ENCODE measurements at regions not wholly inside any gene's neighbourhood (a gene's known extent, or its start where the extent isn't known, plus 50 kb on each side); places are given as distances from the start of the nearest gene placed in this dataset.

- no peak for DNase-seq
These were observed 304.9 kb upstream of the MKI67 start for GRCh38 chr10:128431083-128431482.

- no peak for DNase-seq
These were observed 305.3 kb upstream of the MKI67 start for GRCh38 chr10:128431506-128431905.

DNA sequence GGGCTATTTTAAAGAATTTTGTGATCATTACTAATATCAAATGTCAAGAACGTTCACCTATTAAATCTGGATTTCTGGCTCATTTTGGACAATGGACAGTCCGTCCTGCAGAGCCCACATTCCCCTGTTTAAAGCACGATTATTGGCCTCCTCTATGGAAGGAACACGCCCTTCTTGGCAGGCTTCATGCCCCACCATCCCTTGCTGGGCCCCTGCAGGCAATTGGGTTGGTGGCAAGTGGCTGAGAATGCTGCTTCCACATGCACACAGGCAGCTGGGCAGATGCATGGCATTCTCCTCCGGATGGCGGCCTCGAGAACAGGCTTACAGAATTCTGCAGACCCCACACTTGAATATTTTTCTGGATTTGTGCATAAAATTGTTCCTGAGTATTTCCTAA, 305.8 kb upstream of the MKI67 start:
- no peak for DNase-seq

GRCh38 chr10:128432423-128432822, 306.2 kb upstream of the MKI67 start:
- DNase-seq: no peak

- no peak for DNase-seq
These were observed 309.6 kb upstream of the MKI67 start for GRCh38 chr10:128435811-128436210.

GRCh38 chr10:128437786-128438345, 311.6 kb upstream of the MKI67 start:
- no peak for DNase-seq

DNA sequence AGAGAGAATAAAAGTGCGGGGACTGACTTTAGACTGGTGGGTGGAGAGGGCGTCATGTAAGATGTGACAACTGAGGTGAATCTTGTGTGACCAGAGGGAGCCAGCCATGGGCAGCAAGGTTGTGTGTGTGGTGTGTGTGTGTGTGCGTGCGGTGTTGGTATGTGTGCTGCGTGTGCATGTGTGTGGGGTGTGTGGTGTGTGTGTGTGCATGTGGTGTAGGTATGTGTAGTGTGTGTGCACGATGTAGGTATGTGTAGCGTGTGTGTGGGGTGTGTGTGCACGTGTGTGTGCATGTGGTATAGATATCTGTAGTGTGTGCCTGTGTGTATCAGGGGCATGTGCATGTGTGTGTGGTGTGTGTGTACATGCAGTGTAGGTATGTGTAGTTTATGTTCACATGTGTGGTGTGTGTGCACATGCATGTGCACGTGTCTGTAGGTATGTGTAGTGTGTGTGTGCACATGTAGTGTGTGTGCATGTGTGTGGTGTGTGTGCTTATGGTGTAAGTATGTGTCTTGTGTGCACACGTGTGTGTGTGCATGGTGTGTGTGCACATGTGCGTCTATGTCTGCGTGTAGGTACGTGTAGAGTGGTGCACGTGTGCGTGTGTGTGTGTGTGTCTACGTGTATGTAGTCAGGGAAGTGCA, 312.3 kb upstream of the MKI67 start:
- no peak for DNase-seq

- no peak for DNase-seq
These were observed 314.4 kb upstream of the MKI67 start for GRCh38 chr10:128440513-128441160.

DNA sequence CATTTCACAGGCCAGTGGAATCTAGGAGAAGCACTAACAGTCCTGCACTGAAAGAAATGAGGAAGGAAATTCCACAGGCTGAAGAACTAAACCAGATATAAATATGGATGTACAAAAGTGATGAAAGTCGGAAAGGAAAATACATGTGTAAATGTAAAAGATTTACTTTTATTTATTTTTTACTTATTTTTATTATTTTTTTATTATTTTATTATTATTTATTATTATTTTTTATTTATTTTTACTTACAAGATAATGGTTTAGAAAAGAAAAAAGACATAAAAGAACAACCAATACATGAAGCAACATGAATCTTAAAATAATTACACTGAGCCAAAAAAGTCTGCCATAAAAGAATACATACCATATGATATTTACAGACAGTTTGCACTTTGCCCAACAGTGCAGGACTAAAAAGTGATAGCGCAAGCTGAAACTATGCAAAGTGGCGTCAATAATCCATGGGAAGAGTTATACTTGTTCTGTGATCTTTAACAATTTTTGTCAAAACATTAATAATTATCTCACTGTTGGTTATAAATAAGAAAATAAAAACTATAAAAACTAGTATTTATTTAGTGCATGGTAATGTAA, 317.8 kb upstream of the MKI67 start:
- no peak for DNase-seq

DNA sequence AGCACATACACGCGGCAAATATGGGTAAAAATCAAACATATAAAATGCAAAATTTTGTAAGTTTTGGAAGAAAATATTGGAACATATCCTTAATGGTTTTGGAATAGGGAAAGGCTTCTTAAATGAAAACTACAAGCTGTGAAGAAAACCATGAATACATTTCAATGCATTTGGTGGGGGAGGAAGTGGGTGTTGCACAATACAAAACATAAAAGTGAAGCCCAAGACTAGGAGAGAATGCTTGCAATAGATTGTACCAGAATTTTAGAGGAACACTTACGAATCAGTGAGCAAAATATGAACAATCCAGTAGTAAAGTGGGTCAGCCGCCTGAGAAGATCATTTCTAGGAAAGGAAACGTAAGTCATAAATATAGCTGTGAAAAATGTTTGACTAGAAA, 322.6 kb upstream of the MKI67 start:
- DNase-seq: no peak

GRCh38 chr10:128451879-128452278, 325.7 kb upstream of the MKI67 start:
- DNase-seq: no peak

GRCh38 chr10:128456271-128456670, 330.0 kb upstream of the MKI67 start:
- DNase-seq: no peak

DNA sequence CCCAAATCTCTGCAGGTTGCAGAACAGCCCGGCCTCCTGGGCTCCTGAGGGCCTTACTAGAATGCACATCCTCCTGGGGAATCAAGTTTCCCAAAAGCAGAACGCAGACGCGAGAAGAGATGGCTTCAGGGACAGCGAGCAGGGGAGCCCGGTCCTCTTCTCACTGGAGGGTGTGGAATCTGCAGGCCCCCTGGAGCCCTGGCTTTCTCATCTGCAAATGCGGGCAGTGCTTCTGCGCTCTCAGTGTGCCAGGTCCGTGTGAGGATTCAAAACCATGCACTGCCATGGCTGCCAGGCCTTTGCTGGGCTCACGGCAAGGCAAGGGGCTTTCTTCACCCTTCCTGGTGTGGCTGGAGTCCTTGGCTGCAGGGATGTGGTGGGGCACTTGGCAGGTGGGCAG, 330.9 kb upstream of the MKI67 start:
- no peak for DNase-seq

DNA sequence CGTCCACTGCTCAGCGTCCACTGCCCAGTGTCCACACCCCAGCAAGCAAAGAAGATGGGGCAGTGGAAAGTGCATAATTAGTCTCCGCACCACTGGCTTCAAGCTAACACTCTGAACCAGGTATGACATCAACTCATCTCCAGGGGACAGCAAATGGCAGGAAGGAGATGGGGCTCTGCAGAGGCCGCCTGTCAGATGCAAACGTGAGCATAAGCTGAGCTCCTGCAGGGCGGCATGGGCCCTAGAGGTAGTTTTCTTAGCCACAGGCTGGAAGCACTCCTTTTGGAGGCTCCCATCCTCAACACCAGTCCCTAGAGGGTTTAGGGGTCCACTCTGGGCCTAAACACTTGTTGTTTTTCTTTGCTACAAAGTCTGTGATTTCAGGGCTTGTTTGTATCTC, 335.8 kb upstream of the MKI67 start:
- no peak for DNase-seq

DNA sequence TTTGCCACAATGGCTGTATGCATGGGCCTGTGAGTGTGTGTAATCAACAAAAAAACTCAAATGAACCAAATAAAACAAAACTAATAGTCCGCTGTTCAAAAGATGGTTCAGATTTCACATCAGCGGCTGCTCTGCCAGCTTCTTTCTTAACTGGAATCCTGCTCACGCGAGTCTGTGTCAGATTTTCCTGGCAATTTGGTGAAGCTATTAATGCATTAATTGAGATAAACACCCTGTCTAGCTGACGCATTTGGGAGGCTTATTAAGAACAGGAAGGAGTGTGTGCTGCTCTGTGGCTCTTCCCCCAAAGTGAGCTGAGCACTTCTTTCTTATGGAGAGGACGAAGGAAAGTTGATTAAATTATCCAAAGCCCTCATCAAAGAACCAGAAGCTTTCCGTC, 336.6 kb upstream of the MKI67 start:
- DNase-seq: no peak

- DNase-seq: no peak
These were observed 338.0 kb upstream of the MKI67 start for GRCh38 chr10:128463991-128464760.

DNA sequence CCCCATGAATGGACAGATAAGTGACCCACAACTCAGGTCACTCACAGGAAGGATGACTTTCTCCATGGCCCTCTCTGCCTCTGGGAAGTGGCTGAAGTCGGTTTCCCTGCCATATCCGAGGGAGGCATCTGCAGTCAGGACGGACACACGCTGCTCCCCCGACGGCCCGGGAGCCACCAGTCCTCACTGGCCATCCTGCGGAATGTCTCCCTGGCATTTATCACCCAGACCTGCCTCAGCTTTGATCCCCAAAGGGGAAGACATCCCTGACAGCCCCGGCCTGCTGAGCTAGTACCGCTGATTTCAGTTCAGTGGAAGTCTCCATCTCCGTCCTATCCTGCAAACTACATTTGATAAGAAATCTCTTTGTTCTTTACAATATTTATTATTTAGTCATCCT, 339.5 kb upstream of the MKI67 start:
- DNase-seq: no peak

GRCh38 chr10:128466831-128467371, 340.7 kb upstream of the MKI67 start:
- no peak for DNase-seq

DNA sequence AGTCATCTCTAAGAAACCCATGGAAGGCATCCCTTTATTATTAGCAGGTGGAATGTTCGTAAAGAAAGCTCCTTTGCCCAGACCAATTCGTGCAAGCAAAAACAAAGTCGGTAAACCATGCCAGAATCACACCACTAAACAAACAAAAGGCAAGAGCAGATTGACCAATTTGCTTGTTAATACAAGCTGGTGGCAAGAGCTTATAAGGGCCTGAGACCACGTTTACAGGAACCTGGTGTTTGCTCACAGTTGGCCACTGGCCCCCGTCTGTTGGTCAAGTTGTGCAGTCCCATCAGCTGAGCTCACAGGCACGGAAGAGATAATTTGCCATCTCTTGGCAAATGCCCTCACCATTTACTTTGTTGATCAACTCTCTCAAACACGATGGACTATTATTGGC, 342.2 kb upstream of the MKI67 start:
- no peak for DNase-seq

DNA sequence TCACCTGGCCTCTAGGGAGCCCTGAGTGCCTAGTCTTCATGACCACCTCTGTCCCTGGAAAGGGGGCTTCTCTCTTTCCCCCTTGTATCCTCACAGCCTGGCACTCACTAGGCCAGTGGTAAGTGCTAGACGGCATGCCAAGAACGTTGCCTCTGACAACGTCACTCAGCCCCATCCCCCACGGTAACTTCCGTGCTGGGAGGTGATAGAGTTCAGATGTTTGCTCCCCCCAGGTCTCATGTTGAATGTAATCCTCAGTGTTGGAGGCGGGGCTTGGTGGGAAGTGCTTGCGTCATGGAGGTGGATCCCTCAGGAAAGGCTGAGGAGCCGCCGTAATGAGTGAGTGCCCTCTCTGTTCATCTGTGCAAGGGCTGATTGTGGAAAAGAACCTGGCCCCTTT, 343.3 kb upstream of the MKI67 start:
- no peak for DNase-seq

GRCh38 chr10:128470321-128470965, 344.2 kb upstream of the MKI67 start:
- DNase-seq: no peak

GRCh38 chr10:128471151-128471550, 344.9 kb upstream of the MKI67 start:
- no peak for DNase-seq

GRCh38 chr10:128472196-128472595, 346.0 kb upstream of the MKI67 start:
- DNase-seq: no peak
